ENCODE measurements at regions not wholly inside any gene's neighbourhood (a gene's known extent, or its start where the extent isn't known, plus 50 kb on each side); places are given as distances from the start of the nearest gene placed in this dataset.
A peak's percentile ranks its signal among the peaks of the same experiment; 100 is the strongest.
"Not testable (repeated sequence)": the region's sequence is repeated elsewhere in the genome, so short reads cannot be mapped to it uniquely, and the experiment has no call there.

DNA sequence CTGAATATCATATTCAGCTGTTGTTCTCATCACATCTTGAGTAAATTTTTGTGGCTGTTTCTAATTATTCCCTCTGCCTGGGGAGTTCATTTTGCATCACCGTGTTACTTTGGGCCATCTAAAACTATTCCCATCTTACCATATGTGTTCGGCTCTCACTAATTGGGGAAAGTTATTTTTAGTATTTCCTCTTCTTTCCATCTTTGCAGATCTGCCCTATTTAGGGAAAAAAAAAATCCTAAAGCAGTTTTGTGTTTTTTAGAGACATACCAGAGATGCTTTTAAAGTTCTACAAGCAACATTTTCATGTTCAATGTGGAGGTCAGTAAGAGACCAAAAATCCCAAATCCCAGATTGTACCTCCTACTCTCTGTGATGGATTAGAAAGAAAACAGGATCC lies 111.3 kb upstream of the NDUFV2 start:
- TF ChIP-seq, protein P1, sequence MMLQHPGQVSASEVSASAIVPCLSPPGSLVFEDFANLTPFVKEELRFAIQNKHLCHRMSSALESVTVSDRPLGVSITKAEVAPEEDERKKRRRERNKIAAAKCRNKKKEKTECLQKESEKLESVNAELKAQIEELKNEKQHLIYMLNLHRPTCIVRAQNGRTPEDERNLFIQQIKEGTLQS (IDR thresholded peaks at IDR 0.05): no peak
- no peak for TF ChIP-seq HNF4A (conservative IDR thresholded peaks at IDR 0.05)
- TF ChIP-seq JUND (IDR thresholded peaks at IDR 0.05): no peak
- TF ChIP-seq EGR1 (IDR thresholded peaks at IDR 0.05; ENCODE audit: low read depth in 2 of 2): no peak
- no peak for TF ChIP-seq SP1 (IDR thresholded peaks at IDR 0.05)
- TF ChIP-seq YY1 (IDR thresholded peaks at IDR 0.05): no peak
- H3K27me3 ChIP-seq (ENCODE audit: control insufficient read depth in 4 of 4, insufficient read depth in 4 of 4, low read length in 3 of 4): no peaks in the 10 kb centered on the region
- no peak for DNase-seq (ENCODE audit: low spot score)
- H3K4me3 ChIP-seq (ENCODE audit: low read depth in 1 of 3, low read length in 3 of 3): no peak overlapping the region
- H3K27ac ChIP-seq (ENCODE audit: low read depth in 1 of 2, low read length in 2 of 2): peak overlapping the region in 1 of 2 donors; percentile 26
- 86% methylated on average over 2 of the region's 2 CpGs for WGBS
- no peaks in the 10 kb centered on the region for H3K9me3 ChIP-seq (ENCODE audit: control insufficient read depth in 4 of 4, low read length in 3 of 4)
- H3K36me3 ChIP-seq (ENCODE audit: control insufficient read depth in 4 of 4, insufficient read depth in 3 of 4, low read depth in 1 of 4, low read length in 3 of 4): no peaks in the 10 kb centered on the region
- H3K4me1 ChIP-seq (ENCODE audit: control insufficient read depth in 4 of 4, insufficient read depth in 4 of 4, low read length in 3 of 4): peaks cover 4 to 26% (median 18%) of the 10 kb centered on the region in 4 donors
- no peak overlapping the region for H3K9ac ChIP-seq (ENCODE audit: low read depth in 1 of 2, low read length in 2 of 2)

DNA sequence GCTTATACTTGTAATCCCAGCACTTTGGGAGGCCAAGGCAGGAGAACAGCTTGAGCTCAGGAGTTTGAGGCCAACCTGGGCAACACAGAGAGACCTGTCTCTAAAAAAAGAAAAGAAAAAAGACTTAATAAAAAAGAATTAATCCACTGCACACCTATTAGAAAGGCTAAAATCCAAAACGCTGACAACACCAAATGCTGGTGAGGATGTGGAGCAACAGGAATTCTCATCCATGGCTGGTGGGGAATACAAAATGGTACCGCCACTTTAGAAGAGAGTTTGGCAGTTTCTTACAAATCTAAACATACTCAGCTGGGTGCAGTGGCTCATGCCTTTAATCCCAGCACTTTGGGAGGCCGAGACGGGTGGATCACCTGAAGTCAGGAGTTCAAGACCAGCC lies 110.0 kb upstream of the NDUFV2 start:
- H3K9ac ChIP-seq (ENCODE audit: low read depth in 1 of 2, low read length in 2 of 2); H3K27ac ChIP-seq (ENCODE audit: low read depth in 1 of 2, low read length in 2 of 2); H3K4me3 ChIP-seq (ENCODE audit: low read depth in 1 of 3, low read length in 3 of 3); H3K36me3 ChIP-seq (ENCODE audit: control insufficient read depth in 4 of 4, insufficient read depth in 3 of 4, low read depth in 1 of 4, low read length in 3 of 4); DNase-seq (ENCODE audit: low spot score); H3K9me3 ChIP-seq (ENCODE audit: control insufficient read depth in 4 of 4, low read length in 3 of 4); H3K27me3 ChIP-seq (ENCODE audit: control insufficient read depth in 4 of 4, insufficient read depth in 4 of 4, low read length in 3 of 4): not testable (repeated sequence)
- WGBS: 97% methylated on average over 4 of the region's 4 CpGs
- H3K4me1 ChIP-seq (ENCODE audit: control insufficient read depth in 4 of 4, insufficient read depth in 4 of 4, low read length in 3 of 4): peaks cover 4 to 26% (median 18%) of the 10 kb centered on the region in 4 donors

DNA sequence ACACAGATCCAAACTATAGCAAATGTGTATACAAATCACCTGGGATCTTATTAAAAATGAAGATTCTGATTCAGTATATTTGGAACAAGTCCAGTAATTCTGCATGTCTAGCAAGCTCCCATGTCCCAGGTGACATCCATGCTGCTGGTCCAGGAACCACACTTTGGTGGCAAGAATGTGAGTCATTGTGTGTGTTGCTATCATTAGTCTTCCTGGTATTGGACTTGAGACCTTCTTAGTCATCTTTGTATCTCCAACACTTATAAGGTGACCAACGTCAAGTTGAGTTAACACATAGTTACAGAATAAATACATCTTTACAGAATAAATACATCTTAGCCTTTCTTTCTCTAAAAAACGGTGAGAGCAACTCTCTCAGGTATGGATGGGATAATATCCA lies 107.9 kb upstream of the NDUFV2 start:
- H3K4me3 ChIP-seq (ENCODE audit: low read depth in 1 of 3, low read length in 3 of 3): no peak overlapping the region
- H3K9me3 ChIP-seq (ENCODE audit: control insufficient read depth in 4 of 4, low read length in 3 of 4): peaks cover 0 to 5% (median under 1%) of the 10 kb centered on the region in 4 donors
- H3K27ac ChIP-seq (ENCODE audit: low read depth in 1 of 2, low read length in 2 of 2): no peak overlapping the region
- 48% methylated on average over 2 of the region's 2 CpGs for WGBS
- no peak for TF ChIP-seq GABPA (IDR thresholded peaks at IDR 0.05 in 1 of 2, conservative IDR thresholded peaks at IDR 0.05 in 1 of 2)
- TF ChIP-seq, protein P2, sequence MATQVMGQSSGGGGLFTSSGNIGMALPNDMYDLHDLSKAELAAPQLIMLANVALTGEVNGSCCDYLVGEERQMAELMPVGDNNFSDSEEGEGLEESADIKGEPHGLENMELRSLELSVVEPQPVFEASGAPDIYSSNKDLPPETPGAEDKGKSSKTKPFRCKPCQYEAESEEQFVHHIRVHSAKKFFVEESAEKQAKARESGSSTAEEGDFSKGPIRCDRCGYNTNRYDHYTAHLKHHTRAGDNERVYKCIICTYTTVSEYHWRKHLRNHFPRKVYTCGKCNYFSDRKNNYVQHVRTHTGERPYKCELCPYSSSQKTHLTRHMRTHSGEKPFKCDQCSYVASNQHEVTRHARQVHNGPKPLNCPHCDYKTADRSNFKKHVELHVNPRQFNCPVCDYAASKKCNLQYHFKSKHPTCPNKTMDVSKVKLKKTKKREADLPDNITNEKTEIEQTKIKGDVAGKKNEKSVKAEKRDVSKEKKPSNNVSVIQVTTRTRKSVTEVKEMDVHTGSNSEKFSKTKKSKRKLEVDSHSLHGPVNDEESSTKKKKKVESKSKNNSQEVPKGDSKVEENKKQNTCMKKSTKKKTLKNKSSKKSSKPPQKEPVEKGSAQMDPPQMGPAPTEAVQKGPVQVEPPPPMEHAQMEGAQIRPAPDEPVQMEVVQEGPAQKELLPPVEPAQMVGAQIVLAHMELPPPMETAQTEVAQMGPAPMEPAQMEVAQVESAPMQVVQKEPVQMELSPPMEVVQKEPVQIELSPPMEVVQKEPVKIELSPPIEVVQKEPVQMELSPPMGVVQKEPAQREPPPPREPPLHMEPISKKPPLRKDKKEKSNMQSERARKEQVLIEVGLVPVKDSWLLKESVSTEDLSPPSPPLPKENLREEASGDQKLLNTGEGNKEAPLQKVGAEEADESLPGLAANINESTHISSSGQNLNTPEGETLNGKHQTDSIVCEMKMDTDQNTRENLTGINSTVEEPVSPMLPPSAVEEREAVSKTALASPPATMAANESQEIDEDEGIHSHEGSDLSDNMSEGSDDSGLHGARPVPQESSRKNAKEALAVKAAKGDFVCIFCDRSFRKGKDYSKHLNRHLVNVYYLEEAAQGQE (IDR thresholded peaks at IDR 0.05): no peak
- no peak for TF ChIP-seq NR2F2 (IDR thresholded peaks at IDR 0.05)
- TF ChIP-seq RAD21 (IDR thresholded peaks at IDR 0.05): no peak
- TF ChIP-seq, protein P1 (IDR thresholded peaks at IDR 0.05): no peak
- no peak for TF ChIP-seq HNF4A (conservative IDR thresholded peaks at IDR 0.05)
- TF ChIP-seq HNF4G (IDR thresholded peaks at IDR 0.05): no peak
- H3K4me1 ChIP-seq (ENCODE audit: control insufficient read depth in 4 of 4, insufficient read depth in 4 of 4, low read length in 3 of 4): peaks cover 0 to 22% (median 10%) of the 10 kb centered on the region in 4 donors
- no peaks in the 10 kb centered on the region for H3K27me3 ChIP-seq (ENCODE audit: control insufficient read depth in 4 of 4, insufficient read depth in 4 of 4, low read length in 3 of 4)
- no peak overlapping the region for H3K9ac ChIP-seq (ENCODE audit: low read depth in 1 of 2, low read length in 2 of 2)
- no peak for DNase-seq (ENCODE audit: low spot score)
- H3K36me3 ChIP-seq (ENCODE audit: control insufficient read depth in 4 of 4, insufficient read depth in 3 of 4, low read depth in 1 of 4, low read length in 3 of 4): no peaks in the 10 kb centered on the region
